Sciatic nerve (tissue), 2 donors: ENCODE measurements at regions not wholly inside any gene's neighbourhood (a gene's known extent, or its start where the extent isn't known, plus 50 kb on each side); places are given as distances from the start of the nearest gene placed in this dataset.
A peak's percentile ranks its signal among the peaks of the same experiment; 100 is the strongest.

Experiments used
- ATAC-seq: fragments of 200-7000 bp; cut with Tn5 transposase; one replicate; pipeline ENCODE4 v1.9.1; 2020; ENCODE audit warnings: mild to moderate bottlenecking, moderate library complexity
- DNase-seq: peaks from one replicate; pipeline ENCODE4 v3.0.0-alpha.2; 2020; ENCODE audit warnings: low spot score
- intact Hi-C: fragments of 100-400 bp; cut with DNase I; formaldehyde crosslinking; loops from one replicate; pipeline ENCODE4 v1.14.2; 2022
- donor health status: DM: no; HTN: no; CAD: no.
- donor health status: DM: no; HTN: no; CAD: no.

DNA sequence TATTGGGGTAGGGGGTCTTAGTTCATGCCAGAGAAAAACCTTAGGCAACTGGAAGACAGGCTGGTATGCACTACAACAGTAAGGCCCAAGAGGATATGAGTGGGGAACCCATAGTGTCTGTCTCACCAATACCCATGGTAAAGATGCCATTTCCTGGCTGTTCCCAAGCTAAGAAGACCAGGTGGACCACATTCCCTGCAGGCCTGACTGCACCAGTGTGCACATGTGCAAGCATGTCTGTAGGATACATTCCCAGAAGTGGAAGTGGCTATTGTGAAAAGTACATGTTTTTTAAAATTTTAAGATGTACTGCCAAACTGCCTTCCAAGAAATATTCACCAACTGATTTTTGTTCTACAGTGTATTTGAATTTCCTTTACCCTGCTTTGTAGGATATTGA is 207.3 kb upstream of the CTNNB1 start:
- no peak for DNase-seq
- no peak for ATAC-seq
- intact Hi-C loops, result no loop called here

DNA sequence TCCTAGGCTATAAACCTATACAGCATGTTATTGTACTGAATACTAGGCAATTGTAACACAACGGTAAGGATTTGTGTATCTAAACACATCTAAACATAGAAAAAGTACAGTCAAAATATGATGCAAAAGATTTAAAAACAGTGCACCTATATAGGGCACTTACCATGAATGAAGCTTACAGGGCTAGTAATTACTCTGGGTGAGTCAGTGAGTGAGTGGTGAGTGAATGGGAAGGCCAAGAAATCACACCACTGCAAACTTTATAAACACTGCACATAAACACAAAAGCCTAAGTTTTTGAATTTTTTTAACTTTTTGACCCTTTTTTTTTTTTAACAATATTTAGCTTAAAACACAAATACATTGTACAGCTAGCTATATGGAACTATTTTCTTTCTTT is 204.7 kb upstream of the CTNNB1 start:
- DNase-seq, result no peak
- intact Hi-C loops, result no loop called here

DNA sequence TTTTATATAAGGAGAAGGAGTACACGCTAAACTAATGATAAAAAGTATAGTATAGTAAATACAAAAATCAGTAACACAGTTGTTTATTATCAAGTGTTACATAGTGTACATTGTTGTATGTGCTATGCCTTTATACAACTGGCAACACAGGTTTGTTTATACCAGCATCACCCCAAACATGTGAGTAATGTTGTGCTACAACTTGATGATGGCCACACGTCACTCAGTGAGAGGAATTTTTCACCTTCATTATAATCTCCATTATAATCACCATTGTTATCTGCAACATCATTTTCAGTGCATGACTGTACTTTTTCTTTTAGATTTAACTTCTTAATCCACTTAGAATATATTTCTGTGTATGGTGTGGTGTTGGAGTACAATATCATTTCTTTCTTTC is 204.0 kb upstream of the CTNNB1 start:
- no peak for DNase-seq
- intact Hi-C loops, result no loop called here
- no peak for ATAC-seq

More for the DNA sequence above, 204.7 kb upstream of the CTNNB1 start:
- no peak for ATAC-seq

DNA sequence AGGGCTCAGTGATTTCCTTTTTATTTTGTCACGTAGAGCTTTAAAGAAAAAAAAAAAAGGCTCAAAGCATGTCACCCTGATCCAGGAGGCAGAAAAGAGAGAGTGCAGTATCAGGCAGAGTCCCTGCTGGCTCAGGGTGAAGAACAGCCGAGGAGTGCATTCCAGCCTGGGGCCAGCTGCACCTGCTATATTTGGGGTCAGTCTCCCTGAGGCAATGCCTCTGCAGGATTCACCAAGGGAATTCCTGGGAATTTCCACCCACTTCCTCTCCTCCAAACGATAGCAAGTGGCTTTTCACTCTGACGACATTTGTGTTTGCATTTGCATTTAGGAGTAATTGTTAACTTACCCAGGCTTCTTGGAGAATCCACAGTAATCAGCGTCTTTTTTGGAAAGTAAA is 202.9 kb upstream of the CTNNB1 start:
- no peak for ATAC-seq
- no peak for DNase-seq
- intact Hi-C loops, result no loop called here

DNA sequence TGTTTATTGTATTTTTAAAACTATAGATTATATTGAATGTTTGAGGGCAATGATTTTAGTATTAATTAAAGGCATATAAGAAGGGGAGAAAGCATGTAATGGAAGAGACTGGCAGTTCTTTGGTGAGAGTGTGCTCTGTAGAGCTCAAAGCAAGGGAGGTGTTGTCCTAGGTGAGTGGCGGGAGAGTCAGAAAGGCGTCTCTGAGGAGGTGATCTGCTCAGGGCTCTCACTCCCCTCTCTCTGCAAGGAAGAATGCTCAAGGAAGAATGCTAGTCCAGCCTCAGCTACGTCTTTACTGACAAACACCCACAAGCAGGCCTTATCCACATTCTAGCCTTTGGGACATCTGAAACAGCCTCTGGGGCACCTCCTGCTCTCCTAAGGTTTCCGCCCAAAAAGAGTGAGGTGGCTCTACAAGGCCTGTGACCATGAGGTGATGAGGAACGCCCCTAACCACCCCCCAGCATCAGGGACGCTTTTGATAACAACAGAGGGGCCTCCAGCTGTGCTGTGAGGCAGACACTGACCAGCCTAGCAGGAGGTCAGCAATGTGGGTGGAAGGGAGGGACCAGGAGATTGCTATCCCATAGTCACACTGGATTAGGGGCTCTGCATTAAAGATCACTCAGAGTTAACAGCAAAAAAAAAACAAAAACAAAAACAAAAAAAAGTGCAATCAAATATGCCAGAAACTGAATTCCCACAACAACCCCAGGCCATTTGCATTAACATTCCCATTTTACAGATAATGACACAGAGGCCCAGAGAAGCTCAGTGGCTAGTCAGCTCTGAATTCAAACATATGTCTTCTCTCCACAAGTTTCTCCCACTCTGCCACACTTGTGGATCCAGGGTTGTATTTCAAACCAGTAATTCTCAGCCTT is 202.2 kb upstream of the CTNNB1 start:
- DNase-seq, result no peak
- intact Hi-C loops, result no loop called here
- no peak for ATAC-seq

DNA sequence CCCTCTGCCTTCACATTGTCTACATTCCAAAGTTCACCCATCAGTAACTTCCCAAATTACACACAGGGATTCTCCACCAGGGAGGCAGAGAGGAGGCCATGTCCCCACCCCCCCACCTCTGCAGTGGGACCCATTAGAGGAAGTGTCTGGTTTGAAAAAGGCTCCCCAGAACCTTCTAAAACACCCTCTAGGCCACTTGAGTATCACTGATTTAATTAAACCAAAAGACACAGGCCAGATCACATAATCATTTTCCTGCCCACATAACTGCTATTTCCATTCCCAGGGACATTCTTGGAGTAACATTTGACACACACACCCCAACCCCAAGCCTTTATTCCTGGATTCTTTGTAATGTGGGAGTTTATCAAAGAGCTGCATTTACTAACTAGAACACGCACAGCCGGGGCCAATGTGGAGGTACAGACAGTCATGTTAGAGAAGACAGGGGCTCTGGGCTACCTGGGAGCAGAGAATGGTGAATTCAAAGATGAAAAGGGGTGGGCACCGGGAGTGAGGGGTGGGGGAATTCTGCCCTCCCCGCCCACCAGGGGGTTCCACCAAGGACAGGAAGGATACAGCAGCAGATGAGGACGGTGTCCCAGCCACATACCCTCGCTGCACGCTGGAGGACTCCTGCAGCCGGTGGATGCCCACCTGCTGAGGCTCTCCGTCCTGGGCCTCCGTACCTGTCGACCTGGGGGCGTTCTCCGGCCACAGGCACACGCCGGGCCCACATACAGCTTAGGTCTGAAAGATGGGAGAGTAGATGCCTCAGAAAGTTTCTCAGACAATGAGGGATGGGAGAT is 201.4 kb upstream of the CTNNB1 start:
- intact Hi-C loops, result no loop called here
- DNase-seq (no peak), ATAC-seq (no peak)

DNA sequence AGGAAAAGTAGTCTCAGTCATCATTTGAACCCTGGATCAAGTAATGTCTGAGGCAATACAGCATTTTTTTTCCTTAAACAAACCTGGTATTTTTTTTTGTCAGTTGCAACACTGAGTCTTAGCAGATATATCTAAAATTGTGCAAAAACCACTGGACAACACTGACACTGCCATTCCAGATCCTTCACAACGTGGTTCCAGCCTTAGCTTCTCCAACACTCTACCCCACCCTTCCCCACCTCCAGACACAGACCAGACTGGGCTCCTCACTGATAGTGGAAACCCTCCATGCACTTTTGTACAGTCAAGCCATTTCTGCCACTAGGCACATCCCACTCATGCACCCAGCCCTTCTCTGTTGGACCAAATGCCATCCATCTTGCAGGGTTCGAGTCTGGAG is 199.6 kb upstream of the CTNNB1 start:
- intact Hi-C loops, result no loop called here
- ATAC-seq, result peak; percentile 58

DNA sequence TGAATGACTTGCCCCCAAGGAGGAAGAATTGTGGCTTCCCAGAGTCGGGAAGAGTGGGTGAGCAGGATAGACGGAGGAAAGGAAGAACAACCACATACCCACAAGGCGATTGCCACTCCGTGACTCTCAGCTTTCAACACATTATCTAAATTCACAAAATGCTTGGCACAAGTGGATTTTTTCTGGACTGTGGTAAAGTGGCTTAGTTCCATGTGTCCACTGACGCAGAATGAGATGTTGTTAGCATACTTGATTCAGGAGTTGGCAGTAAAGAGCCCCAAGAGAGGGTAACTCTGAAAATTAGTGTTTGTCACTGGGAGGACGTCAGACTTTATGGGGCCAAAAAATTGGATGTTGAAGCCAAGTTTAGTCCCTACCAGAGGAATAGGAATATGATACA is 198.8 kb upstream of the CTNNB1 start:
- DNase-seq, result no peak
- peak; percentile 72 for ATAC-seq
- intact Hi-C loops, result no loop called here

More for the DNA sequence above, 199.6 kb upstream of the CTNNB1 start:
- DNase-seq, result no peak

DNA sequence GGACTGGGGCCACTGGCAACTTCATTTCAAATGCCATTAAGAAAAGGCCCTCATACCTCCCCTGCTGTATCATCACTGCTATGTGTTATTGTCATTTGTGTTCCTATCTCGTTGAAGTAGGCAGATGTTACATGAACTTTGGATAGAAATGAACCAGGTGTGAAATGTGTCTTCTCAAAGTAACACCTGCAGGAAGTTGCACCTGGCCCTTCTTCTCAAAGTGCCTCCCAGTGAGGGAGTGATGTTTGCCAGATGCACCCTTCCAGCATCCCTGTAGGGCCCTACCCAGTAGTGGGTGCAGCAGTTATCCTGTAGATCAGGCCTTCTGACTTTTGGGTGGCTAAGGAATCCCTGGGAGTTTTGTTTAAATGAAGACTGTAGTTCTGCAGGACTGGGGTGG is 197.7 kb upstream of the CTNNB1 start:
- no peak for ATAC-seq
- intact Hi-C loops, result no loop called here
- DNase-seq, result no peak

DNA sequence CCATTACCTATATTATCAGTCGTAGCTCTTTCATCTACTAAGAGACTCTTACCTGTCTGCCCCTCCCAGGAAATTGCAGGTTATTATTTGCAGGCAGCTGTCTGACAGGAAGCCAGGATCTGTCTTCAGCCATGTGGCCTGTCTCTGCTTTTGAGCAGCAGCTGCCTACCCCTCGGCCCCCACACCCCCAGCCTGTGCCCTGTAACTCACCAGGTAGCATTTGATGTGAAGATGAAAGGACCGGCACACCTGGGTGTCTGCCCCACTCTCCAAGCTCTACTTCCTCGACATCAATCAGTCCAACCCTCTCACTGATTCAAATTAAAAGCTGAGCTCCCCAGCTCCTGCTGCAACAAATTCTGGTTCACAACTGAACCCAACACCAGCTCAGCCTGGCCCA is 197.2 kb upstream of the CTNNB1 start:
- no peak for DNase-seq
- no peak for ATAC-seq
- intact Hi-C loops, result no loop called here

DNA sequence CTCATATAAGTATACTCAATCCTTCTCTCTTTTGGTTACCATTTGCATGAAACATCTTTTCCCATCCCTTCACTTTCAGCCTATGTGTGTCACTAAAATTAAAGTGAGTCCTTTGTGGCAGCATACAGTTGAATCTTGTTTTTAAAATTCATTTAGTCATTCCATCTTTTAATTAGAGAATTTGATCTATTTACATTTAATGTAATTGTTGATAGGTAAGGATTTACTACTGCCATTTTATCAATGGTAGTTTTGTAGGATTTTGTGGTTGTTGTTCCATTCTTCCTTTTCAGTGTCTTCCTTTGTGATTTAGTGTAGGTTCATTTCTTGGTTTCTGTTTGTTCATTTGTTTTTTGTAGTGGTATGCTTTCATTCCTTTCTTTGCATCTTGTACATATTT is 191.9 kb upstream of the CTNNB1 start:
- intact Hi-C loops, result no loop called here
- no peak for DNase-seq
- ATAC-seq, result no peak

DNA sequence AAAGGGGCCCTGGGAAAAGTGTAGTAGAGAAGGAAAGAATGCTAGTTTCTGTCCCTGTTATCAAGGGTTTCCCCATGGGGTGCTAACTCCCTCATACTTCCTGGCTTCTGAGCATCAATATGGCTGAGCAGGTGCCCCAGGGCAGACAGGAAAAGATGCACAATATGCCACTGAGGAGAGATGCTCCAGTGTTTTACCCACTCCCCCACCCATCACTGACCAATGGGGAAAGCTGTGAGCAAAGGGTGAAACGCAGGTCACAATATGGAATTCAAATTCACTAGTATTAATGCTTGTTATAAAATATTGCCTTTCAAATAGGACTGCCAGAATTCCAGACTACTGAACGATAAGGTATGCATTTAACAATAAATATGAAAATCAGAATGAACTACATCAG is 187.5 kb upstream of the CTNNB1 start:
- DNase-seq (no peak), ATAC-seq (no peak)
- intact Hi-C loops, result no loop called here

DNA sequence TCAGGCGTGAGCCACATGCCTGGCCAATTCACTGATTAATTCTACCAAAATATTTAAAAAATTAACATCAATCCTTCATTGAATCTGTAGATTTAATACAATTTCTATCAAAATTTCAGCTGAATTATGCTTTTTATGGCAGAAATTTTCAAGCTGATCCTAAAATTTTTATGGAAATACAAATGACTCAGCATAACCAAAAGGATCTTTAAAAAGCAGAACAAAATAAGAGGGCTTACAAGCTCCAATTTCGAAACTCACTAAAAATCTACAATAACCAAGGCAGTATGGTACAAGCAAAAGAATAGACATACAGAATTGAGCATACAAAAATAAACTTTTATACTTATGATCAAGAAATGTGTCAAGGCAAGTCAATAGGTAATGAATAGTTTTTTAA is 180.4 kb upstream of the CTNNB1 start:
- intact Hi-C loops, result no loop called here
- DNase-seq (no peak), ATAC-seq (no peak)

DNA sequence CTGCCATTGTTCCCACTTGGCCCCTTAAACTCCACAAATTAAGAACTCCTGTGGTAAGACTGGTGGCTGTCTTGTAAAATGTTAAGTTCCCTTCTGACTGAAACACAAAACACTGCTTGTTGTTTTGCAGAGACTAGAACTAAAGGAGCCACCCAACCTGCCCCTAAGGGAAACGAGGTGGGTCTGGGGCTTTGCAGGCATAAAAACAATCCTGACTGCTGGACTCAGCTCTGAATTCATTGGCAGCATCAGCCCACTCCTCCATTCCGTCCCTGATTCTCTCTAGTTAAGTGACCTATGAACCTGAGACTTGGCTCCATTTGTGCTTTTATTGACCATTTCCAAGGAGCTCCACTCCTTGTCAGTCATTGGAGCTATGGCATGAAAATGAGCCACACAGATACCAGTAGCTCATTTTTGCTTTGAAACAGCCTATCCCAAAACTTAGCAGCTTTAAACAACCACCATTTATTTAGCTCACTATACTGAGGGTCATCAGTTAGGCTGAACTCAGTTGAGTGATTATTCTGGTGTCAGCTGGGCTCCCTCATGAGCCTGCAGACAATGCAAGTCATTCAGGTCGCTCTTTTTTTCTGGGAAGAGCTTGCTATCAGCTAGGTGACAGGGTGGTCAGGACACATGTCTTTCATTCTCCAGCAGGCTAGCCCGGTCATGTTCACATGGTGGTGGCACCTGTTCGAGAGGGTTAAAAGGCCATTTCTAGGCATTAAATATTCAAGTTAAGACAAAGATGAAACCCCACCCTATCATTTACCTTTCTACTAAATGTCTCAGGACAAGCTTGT is 175.1 kb upstream of the CTNNB1 start:
- no peak for ATAC-seq
- intact Hi-C loops, result no loop called here
- no peak for DNase-seq

DNA sequence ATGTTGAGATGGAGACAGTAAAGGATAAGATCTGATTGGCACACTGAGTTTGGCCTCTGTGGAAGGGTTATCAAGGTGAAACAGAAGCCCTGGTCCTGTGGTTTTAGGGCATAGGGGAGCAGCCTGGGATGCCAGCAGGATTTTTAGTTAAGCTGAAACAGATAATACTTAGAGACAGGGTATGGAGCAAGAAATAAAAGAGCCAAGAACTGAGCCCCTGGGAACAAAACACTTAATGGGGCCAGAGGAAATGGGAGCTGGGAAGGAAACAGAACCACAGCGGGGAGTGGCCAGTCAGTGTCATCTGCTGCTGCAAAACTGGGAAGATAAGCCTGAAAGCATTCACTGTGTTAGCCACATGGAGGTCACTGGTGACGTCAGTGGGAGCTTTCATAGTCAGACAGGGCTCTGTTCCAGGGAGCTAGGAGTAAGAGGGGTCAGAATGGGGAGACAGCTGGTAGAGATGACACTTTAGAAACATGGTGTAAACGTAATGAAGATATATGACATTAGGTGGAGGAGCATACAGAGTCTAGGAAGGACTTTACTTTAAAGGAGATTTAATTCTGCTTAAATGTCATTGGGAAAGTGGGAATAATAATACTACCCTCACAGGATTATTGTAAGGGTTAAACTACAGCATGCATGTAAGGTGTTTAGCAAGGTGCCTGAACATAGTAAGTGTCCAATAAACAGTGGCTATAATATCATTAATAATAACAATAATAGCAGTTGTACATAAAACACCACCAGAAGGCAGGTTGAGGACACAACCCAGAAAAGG is 172.7 kb upstream of the CTNNB1 start:
- peak; percentile 76 for DNase-seq
- intact Hi-C loops, result no loop called here
- peak; percentile 96 for ATAC-seq

DNA sequence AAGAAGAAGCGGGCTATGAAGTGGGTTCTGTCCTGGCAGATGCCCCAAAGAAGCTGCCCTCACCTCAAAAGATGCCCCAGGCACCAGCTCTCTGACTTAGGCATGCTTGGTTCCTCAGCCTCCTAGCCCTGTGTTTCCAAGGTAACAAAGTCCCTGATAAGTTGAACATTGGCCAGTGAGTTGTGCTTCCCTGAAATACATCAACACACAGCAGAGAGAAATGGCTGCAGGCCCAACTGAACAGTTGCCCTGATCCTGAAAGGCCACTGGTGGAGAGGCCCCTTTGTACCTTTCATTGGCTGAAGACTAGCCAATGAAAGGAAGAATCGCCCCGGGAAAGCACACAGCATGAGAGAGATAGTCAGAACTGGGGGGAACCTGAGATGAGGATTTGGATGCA is 169.9 kb upstream of the CTNNB1 start:
- intact Hi-C loops, result no loop called here
- no peak for ATAC-seq
- no peak for DNase-seq

DNA sequence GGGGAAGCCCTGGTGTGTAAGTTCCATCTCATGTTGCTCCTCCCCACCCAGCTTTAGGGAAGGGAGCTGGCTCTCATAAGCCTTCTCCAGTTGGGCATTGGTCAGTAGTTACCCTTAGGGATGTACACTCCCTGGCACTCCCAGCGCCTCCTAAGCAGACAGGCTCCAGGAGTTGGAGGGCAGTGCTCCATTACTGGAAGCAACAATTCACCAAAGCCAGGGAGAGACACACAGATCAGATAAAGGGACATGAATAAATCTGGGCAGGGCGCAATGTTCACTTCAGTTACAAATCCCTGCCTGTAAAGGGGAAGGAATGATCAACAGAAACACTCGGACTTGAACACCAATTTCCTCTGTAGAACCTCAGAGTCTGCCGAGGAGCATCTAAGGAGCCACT is 169.1 kb upstream of the CTNNB1 start:
- DNase-seq (no peak), ATAC-seq (no peak)
- intact Hi-C loops, result no loop called here

DNA sequence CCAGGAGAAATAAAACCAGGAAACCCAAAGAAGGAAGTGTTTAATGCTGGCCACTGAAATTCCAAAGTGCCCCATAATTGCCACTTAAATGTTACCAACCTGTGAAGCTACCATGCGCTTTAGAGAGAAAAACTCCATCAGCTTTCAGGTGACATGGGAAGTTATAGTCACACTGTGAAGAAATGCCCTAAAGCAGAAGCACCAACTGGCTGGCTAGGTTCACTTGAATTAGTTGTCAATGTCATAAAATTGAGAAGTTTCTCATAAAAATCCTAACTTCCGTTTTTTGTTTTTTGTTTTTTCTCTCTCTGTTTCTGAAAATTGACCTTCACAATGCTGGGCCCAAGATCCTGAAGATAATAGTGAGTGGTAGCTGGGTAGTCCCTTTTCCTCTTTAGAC is 167.9 kb upstream of the CTNNB1 start:
- ATAC-seq (no peak), DNase-seq (no peak)
- intact Hi-C loops, result no loop called here

DNA sequence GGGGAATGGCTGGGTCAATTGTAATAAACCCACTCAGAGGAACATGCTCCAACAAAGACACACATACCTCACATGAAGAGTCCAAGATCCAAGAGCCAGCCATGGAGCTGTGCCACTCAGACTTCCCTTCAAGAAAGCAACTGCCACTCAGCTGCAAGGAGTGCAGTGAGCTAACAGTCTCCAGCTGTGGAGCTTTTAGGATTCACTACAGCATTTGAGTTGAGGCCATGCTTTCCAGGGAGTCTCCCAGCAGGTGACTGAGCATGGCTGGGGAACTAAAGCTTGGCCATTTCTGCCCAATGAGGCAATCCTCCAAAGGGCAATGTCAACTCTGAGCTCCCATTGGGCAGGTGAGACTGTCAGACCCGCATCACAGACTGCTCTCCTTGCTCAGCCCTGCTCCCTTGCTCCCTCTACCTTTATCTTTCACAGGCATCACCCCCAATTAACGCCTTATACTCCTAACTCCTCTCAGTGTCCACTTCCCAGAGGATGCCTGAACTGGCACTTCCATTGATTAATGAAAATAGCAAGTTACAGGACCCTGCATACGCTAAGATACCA is 165.3 kb upstream of the CTNNB1 start:
- intact Hi-C loops, result no loop called here
- no peak for ATAC-seq
- no peak for DNase-seq
